SKM-1 (cell line): ENCODE measurements at regions not wholly inside any gene's neighbourhood (a gene's known extent, or its start where the extent isn't known, plus 50 kb on each side); places are given as distances from the start of the nearest gene placed in this dataset.
A peak's percentile ranks its signal among the peaks of the same experiment; 100 is the strongest.
"Not testable (repeated sequence)": the region's sequence is repeated elsewhere in the genome, so short reads cannot be mapped to it uniquely, and the experiment has no call there.

ENCODE experiments used
- DNase-seq: peaks from one replicate; lab custom pipeline; 2025; ENCODE audit not compliant: unreplicated experiment; lab: John Stamatoyannopoulos, UW

DNA sequence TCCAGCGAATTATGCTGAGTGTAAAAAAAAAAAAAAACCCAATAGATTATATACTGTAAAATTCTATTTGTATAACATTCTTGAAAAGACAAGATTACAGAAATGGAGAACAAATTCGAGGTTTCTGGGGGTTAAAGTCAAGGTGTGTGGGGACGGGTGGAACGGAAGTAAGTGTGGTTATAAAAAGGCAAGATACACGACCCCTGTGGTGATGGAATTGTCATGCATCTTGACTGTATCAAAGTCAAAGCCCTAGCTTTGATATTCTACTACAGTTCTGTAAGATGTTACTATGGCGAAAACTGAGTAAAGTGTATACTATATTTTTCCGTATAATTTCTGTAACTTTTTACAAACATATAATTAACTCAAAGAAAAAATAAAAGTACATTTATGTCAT, 718.2 kb upstream of the PCDH15 start:
- no peak for DNase-seq

DNA sequence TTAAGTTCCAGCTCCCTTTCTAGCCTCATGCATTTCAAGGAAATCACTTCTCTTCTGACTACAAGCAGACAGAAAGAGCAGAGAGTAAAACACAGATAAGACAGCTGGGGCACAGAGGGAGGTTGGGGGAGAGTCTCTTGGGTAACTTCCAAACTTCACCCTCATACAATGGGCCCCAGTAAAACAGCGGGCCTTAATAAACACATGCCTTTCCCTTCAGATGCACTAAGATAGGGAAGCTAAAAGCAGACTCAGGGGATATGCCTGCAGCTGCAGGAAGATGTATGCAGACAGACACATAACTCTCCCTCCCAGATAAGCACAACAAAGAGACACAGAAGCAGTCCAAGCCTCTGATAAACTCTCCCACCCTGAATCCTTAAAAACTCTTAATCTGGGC, 717.4 kb upstream of the PCDH15 start:
- not testable (repeated sequence) for DNase-seq

DNA sequence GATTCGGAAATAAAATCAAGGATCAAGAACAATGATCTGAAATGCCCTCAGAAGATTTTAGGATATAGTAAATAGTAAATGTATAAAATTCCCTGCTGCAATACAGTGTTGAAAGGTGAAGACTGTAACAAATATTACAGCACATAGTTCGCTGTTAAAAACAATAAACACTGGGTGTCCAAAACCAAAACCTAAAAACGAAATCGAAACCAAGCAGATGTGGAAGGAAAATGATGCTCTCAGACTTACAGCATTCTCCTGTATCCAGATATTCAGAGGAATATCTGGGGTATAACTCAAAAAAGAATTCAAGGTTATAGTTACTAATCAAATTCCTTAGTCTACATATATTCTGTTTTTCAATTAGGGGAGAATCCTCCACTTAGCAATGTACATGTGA, 708.1 kb upstream of the PCDH15 start:
- DNase-seq, result no peak

DNA sequence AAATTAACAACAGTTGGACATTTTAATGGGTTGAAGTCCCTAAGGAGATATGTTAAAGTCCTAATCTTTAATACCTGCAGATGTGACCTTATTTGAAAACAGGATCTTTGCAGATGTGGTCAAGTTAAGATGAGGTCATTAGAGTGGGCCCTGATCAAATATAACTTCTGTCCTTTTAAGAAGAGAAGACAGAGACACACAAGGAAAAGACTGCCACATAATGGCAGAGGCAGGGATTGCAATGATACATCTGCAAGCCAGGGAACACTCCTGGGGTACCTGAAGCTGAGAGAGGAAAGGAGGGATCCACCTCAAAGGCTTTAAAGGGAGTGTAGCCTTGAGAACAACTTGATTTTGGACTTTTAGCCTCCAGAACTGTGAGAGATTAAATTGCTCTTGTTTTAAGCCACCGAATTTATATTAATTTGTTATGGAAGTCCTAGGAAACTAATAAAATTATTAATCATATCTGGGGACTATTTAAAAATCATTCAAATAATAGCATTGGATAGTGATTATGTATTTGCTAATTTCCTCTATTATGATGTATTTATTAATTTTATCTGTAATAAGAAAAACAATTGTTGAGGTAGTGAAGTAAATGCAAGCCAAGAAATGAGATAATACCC, 700.0 kb upstream of the PCDH15 start:
- peak; percentile 8 for DNase-seq

DNA sequence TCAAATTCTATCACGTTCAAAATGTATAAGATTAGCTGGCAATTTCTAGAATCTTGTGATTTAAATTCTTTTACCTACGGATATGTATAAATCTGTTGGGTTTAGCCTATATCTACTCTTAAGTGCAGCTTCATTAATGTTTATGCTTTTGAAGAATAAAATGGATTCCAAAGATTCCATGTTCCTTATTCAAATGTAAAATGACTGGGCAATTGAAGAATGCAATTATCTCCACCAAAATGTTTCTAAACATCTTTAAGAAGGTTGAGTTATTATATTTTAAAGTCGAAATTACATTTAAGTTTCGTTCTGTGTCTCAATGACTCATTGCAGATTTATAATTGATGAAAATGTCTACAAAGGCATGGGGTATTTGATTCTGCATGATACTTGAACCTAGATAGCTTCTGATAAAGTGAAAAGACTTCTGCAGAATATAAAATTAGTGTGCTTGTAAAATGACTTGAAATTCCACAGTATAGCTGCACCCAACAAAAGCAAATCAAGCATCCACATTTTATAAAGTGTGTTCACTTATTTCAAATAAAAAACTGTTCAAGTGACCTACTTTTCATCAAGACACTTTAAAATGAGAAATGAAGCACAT, 697.0 kb upstream of the PCDH15 start:
- DNase-seq, result no peak

DNA sequence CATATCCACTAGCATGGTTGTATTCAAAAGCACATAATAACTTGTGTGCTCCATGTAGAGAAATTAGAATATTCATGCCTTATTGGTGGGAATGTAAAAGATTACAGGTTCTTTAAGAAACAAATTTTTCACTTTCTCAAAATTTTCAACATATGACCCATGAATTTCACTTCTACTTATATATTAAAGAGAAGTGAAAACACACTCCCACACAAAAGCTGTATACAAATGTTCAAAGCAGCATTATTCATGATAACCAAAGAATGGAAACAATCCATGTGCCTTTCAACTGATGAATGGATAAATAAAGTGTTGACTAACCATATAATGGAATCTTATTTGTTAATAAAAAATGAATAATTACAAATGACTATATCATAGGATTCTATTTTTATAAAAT, 694.5 kb upstream of the PCDH15 start:
- DNase-seq, result no peak

DNA sequence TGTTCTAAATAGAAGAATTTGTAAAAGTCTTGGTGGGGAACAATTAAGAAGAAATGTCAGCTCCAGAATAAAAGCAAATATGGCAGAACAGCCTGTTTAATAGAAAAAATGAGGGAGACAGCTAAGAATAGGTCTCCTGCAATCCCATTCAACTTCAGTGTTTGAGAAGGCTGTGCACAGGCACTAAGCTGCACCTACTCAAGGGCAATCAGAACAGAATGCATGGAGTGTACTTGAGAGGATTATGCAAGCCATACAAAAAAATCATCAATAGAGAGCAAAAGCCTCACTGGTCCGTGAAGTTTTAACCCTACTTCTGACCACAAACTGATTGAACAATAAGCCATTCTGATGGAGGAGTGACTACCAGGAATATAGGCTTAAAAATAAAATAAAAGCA, 690.7 kb upstream of the PCDH15 start:
- no peak for DNase-seq

DNA sequence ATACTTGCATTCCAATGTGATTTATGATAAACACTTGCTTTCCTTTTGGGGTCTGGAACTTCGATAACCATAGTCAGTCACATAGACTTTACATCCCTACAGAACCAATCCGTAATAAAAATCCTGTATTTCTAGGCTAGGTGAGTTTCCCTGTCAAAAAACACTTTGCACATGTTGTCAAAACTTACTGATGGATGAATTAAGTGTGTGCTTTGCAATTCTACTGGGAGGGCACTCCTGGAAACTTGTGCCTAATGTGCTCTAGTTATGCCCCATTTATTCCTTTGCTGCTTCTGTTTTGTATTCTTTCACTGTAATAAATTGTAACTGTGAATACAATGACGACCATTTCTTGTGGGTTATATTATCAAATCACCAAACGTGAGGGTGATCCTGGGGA, 684.8 kb upstream of the PCDH15 start:
- no peak for DNase-seq

DNA sequence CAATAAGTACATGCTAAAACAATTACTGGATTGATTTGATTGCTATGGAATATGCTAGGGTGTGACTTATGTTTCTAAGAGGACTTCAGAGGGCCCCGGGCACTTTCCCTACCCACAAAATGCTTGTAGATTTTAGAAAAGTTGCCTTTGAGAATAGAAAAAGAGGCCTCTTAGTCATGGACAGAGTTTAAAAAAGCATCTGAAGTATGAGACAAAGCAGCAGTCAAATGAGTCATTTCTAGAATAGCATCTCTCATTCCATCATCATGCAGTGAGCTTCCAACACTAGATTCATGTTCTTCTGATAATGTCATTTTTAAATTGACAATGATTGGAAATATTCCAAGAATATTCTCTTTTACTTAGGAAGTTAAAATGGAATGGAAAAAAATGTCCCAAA, 675.1 kb upstream of the PCDH15 start:
- DNase-seq, result no peak

DNA sequence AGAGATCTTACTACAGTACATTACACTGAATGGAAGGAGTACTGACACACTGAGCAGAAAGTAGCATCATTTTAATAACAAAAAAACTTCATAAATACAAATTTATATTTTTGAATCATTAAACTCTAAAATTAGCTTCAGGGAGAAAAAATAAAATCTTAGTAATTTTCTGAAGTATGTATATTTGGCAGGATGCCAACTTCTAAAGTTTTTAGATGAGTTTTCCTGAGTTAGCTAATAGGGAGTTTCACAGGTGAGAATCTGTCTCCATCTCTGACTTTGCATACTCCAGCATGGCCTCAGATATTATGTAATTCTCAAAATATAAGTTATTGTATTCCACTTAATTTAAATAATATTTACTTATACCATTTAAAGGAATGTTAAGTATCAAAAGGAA, 673.2 kb upstream of the PCDH15 start:
- DNase-seq, result no peak

DNA sequence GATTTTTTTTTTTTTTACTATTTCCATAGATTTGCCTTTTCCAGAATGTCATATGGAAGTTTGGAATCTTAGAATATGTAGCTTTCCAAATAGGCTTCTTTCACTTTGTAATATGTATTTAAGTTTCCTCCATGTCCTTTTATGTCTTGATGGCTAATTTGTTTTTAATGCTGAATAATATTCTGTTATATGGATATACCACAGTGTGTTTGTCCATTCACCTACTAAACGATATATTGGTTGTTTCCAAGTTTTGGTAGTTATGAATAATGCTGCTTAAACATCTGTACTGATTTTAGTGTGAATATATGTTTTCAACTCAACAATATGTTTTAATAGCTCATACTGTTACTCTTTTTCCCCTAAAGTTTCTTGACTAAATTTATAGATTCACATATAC, 669.8 kb upstream of the PCDH15 start:
- DNase-seq, result no peak

DNA sequence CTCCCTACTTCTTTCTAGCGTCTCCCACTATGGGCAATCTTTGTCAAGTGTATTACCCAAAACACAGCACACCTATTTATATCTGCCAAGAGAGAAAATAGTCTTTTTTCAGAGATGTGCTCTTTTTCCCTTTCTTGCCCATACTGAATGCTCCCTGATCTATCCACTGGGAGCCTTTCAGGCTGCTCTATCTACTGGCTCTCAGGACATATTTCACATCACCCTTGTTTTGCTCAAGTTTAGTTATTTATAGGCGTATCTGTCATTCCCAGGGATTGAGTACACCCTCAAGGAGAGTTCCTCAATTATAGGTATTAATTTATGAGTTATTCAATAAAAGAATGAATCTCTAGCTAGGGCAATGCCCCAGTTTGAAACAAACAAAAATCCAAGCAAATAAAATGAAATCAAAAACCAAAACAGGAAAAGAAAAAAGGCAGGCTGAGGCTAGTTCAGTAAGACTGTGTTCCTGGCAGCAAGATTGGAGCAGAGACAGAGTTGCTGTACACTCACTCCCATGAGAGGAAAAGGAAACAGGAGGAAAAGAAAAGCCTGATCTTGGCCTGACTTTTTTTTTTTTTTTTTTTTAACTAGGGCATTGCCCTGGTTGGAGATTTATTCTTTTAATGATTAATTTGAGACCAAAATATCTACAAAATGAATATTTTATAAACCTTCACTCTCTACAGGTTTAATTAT, 665.9 kb upstream of the PCDH15 start:
- no peak for DNase-seq

DNA sequence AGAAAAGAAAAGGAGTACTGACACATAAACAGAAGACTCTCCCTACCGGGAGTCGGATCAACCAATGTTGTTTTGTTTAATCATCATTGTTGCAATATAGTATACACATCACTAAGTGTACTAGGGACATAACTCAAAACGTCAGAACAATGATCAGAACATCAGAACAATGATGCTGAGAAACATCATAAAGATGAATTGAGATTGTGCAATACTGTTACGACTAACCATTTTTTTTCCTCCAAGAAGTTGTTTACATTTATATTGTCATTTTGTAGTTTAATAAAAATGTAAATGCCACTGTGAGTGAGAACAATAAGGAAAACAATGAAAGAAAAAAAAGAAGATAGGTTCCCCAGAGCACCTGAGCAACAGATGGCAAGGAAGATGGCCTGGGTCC, 663.1 kb upstream of the PCDH15 start:
- no peak for DNase-seq

DNA sequence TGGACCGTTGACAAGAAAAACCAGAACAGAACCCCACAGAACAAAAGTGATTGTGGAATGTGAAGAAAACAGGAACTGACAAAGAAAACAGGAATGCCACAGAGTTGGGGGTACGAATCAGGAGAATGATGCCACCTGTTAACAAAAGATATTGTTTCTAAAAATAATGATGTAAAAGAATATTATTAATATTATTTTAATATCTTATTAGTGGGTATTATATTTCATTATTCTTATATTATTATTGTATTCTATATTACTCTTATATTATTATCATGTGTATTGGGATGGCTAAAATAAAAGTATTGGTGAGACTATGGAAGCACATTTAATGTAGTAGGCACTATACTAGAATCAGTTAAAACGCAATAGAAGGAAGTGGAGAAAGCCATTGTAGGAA, 659.0 kb upstream of the PCDH15 start:
- DNase-seq, result no peak

DNA sequence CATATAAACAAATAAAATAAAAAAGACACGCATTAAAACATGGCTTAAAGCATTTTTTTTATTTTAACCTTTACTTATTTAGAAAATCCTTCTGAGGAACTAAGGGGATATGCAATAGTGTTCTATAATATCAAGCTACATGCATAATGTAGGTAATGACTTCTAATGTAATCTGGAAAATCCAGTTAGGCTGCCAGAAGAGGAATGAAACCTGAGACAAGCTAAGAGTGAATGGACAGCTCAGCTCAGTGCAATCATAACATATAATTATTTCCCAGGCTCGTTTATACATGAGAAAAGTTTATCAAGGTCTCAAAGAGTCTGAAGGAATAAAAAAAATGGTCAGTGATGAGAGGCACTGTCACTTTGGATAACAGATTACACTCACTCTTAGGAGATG, 649.0 kb upstream of the PCDH15 start:
- DNase-seq, result no peak

DNA sequence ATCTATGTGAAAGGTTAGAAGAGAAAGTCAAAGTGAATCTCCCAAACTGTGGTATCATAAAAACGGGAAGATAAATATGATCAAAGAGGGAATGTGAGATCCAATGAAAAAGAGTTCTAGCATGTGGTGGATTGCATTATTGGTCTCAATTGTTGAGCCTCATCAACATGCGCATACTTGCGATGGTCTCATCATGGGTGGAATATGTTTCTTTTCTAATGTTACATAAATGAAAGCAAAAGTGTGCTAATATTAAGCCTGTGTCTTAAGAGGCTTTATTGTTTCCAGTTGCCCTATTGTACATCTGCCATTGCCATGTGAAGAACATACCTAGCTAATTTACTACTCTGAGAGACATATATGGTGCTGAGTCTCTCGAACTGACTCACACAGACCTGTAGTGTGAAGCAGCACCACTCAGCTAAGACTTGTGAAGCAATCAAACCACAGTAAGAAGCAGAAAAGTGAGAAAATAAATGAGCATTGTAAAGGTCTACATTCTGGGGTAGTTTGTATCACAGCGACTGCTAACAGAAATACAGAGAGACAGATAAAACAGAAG, 645.5 kb upstream of the PCDH15 start:
- no peak for DNase-seq

DNA sequence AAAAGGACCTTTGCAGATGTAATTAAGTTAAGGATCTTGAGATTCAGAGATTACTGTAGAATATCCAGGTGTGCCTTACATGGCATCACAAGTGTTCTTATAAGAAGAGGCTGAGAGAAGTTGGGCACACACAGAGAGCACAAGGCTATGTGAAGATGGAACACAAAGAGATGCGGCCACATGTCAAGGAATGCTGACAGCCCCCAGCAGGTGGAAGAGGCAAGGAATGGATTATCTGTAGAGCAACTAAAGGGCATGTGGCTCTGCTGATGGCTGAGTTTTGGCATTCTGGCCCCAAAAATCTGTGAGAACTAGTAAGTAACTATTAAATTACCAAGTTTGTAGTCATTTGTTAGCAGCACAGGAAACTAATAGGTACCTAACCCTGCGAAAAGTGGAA, 640.7 kb upstream of the PCDH15 start:
- DNase-seq, result no peak

DNA sequence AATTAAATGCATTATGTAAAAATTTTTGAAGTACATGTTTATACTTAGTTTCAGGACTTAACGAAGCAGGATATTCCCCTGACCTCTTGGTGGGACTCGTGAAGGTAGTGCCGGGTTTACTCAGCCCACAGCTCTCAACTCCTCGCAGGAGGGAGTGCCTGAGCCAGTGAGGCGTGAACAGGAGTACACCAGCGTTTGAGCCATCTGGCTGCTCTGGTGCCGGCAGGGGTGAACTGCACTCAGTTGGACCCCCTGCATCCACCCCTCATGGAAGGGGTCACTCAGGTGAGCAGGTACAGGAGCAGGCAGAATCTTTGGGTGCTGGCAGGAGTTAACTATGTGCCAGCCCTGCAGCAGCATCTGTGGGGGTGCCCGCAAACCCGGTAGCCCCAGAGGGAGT, 625.1 kb upstream of the PCDH15 start:
- DNase-seq, result no peak

DNA sequence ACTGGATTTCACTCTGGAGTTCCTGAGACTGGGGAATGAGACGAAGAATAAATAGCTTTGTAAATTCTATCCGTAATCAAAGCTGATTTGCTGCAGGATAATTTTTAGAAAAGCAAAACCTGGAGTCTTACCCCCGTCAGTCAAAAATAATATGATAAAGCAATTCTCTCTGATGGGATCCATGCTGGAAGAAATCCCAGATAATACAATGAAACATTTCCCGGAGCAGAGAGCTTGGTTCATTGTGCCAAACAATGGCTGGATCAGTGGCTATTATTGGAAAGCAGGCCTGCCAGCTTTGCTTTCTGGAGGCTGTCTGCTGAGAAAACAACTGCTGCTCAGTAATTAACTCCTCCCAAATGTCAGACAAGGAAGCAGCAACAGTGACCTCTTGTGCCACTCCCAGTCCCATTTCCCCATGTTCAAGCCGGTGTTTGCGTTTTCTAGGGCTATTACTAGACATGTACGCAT, 609.4 kb upstream of the PCDH15 start:
- DNase-seq, result no peak

DNA sequence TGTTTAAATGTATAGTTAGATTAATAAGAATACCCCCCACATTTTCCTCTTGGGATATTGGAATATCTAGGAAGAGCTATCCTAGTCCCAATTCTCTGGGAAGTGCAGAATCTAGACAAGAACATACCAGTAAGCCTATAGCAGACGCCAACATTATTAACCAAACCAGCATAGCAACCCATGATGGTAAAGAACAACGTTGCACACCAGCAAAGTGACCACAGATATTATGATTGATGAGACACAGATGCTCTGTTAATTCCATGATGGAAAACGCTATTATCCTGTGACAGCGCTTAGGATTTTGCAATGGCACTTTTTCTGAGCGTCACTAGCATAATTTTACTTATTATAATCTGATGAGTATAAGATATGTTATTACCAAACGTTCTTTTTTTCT, 603.1 kb upstream of the PCDH15 start:
- DNase-seq, result no peak

DNA sequence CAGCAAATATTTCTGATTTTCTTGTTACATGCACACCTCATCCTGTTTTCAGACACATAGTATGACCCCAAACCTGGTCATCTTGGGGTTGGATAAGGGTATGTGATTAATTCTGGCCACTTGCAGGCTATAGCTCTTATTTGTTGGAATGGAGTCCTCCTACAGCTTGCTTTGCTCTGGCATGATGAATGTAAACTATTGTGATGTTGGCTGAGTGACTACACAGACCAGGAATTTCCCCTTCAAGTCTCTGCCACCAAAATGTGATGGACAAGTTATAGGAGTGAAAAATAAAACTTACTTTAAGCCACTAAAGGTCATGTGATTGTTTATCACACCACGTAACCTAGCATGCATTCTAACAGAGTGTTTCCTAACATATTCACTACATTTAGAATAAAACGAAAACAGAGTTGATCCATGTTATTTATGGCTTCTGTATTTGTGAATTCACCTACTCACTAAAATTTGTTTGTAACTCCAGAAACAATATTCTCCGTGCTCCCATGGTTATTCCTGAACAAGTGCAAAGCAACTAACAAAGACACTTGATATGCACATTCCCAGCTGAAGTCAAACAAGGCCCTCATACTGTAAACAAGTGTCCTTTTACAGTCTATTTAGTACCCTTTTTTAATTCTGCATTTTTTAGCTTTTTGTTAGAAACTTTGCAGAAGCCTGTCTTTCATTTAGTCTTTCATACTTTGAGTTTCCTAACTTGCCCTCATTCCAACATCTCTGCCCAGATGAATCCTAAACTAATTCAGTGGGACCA, 599.2 kb upstream of the PCDH15 start:
- DNase-seq, result no peak

DNA sequence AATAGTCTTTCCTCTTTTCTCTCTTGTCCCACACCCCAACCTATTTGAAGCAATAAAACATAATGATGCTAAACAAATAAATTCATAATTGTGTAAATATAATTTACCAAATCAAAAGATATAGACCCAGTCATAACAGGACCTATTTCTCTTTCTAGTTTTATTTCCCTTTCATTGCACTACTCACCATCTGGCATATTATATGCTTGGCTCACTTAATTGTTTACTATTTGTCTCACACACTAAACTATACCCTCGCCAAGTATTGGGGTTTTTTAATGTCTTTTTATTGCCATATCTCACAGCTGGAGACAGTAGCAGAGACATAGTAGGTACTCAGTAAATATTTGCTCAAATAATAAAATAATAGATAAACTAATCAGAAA, 597.5 kb upstream of the PCDH15 start:
- no peak for DNase-seq
